DMS 273 treated with DMSO at 0.1 percent for 48 hours (cell line): ENCODE measurements at regions not wholly inside any gene's neighbourhood (a gene's known extent, or its start where the extent isn't known, plus 50 kb on each side); places are given as distances from the start of the nearest gene placed in this dataset.
A peak's percentile ranks its signal among the peaks of the same experiment; 100 is the strongest.

Source experiments
- DNase-seq: peaks from one replicate; lab custom pipeline; 2025; lab: John Stamatoyannopoulos, UW

GRCh38 chr12:102781117-102781516 lies 135.9 kb downstream of the PAH start:
- no peak for DNase-seq

DNA sequence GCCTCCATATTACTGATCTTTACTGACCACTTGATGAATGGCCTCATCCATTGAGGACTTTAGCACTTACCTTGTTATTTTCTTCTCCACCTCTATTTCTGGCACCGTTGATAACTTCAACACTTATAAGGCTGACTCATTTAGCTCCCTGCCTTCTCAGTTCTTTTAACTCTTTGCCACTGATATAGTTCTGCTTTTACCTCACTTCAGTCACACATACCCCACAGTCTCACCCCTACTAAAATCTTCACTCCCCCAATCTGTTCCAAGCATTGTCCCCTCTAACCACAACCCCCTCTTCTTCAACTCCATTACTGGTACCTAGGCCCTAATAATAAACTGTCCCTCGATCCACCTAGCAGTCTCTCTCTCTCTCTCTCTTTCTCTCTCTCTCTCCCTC lies 141.0 kb downstream of the PAH start:
- DNase-seq, result no peak

GRCh38 chr12:102769323-102769916 lies 147.6 kb downstream of the PAH start:
- peak; percentile 3 for DNase-seq

DNA sequence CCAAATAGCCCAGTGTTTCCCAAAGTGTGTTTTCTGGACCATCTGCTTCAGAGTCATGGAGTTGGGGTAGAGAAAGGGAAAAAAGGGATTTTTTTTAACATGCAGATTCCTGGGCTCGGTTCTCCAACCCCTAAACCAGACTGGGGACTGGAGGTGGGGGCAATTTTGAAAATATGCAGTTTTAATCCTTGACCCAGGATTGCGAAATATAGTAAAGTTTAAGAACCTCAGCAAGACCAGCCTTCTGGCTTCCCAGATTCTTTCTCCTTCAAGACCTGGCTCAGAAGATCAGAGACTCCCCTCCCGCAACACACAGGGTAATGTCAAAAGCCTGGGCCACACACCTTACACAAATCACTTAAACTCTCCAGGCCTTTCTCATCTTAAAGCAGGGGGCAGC lies 150.1 kb downstream of the PAH start:
- no peak for DNase-seq

- no peak for DNase-seq
Observed at GRCh38 chr12:102765736-102766135, 151.3 kb downstream of the PAH start.

- no peak for DNase-seq
Observed at GRCh38 chr12:102763471-102763870, 153.6 kb downstream of the PAH start.

DNA sequence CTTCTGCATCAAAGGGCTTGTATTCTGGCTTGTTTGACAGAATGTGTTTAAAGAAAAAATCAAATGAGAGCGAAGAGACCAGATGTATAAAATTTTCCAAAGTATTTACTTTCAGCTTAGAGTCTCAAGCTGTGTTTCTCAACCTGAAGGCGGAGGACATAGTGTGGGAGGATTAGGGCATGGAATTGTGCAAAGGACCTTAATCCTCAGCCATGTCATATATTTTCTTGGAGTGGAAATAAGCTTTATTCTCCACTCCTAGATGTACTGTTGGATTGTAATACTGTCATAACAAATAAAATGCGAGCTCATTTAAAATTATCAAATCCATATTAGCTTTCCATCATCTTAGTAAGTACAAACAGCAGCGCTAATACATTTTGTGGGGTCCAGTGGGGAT lies 154.0 kb downstream of the PAH start:
- DNase-seq, result no peak

GRCh38 chr12:102760322-102760721 lies 156.7 kb downstream of the PAH start:
- DNase-seq, result no peak

GRCh38 chr12:102759466-102759865 lies 157.6 kb downstream of the PAH start:
- no peak for DNase-seq

- DNase-seq, result no peak
Observed at GRCh38 chr12:102757882-102758226, 159.2 kb downstream of the PAH start.

DNA sequence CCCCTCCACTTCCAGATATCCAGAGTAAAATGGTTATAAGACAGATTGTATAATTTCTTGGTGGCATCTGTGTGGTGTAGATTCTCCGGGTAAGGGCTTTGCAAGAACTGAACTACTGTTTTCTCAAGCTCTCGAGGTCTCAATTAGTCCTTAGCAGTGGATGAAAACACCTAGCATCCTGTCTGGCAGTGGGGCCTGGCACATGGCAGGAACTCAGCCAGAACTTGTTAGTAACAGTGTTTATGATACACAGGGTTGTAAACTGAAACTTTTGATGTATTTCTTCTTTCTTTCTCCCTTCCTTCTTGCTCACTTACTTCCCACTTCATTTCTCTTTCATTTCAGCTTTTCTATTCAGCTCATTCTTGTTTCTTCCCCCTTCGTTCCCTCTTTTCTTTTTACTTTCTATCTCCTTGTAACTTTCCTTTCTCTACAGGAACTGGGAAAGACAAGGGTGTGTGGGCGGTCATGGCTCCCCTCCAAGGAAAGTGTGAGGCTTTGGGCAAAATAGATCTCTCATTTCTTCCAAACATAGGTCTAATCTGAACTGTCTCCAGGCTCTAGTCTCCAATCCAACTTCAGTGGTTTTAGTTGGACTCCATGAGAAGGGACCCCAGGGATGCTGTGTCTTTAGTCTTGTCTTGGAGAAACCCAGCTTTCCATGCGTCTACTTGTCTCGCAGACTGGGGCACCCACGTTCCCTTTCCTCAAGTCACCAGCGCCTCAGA lies 159.7 kb downstream of the PAH start:
- no peak for DNase-seq

- no peak for DNase-seq
Observed at GRCh38 chr12:102756530-102756929, 160.5 kb downstream of the PAH start.

DNA sequence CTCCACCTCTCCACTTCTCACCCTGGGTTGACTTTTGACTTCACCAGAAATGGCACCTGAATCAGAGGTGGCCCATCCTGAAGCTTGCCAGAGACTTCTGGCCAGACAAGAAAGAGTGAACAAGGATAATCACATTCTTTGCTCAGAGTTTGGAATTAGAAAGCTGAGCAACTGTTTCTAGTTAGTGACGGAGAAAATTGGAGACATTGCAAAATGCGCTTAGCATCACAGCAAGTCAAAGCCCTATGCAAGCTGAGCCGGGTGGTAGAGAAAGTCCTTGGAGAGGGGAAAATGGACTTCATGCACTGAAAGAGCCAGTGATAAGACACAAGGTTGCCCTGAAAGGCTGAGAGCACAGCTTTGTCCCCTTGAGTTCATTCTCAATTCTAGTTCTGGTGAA lies 161.8 kb downstream of the PAH start:
- no peak for DNase-seq

GRCh38 chr12:102753802-102754201 lies 163.2 kb downstream of the PAH start:
- DNase-seq, result no peak

DNA sequence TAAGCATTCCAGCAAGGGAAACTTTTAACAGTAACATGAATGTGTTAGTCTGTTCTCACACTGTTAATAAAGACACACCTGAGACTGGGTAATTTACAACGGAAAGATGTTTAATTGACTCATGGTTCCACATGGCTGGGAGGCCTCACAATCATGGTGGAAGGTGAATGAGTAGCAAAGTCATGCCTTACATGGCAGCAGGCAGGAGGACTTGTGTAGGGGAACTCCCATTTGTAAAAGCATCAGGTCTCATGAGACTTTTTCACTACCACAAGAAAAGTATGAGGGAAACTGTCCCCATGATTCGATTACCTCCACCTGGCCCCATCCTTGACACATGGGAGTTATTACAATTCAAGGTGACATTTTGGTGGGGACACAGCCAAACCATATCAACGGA lies 168.3 kb downstream of the PAH start:
- no peak for DNase-seq

GRCh38 chr12:102746963-102747362 lies 170.1 kb downstream of the PAH start:
- DNase-seq, result no peak

DNA sequence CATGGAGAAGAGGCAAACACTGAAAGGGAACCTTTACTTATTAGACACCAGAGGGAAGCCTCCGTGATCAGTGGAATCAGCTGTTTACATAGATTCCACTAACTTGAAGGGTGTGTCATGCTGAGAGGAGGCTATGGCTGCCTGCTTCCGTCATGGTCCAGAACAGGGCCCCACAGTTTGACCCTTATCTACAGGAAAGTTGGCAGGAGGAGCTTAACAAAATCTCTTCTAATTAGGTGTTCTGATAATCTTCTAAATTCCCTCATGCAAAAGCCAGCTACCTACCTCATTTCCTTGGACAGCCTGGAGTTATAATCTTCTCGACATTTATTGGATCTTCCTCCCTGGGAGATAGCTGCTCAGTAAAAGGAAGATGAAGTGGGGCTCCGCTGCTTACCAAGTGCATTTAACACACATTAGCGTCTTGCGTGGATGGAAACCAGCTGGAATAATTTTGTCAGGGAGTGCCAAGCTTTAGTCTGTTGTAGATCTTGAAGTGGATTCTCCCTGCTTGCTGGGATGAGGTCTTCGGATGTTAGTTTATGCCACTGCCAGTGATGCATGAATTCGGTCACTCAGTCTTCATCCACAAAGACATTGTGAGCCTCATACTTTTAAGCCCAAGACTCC lies 171.0 kb downstream of the PAH start:
- no peak for DNase-seq

GRCh38 chr12:102741196-102741595 lies 175.8 kb downstream of the PAH start:
- no peak for DNase-seq

- no peak for DNase-seq
Observed at GRCh38 chr12:102740141-102740955, 176.7 kb downstream of the PAH start.

- DNase-seq, result no peak
Observed at GRCh38 chr12:102736328-102736727, 180.7 kb downstream of the PAH start.

- no peak for DNase-seq
Observed at GRCh38 chr12:102735104-102735503, 181.9 kb downstream of the PAH start.

GRCh38 chr12:102730996-102731395 lies 186.0 kb downstream of the PAH start:
- DNase-seq, result no peak
